OCI-LY3 (cell line): ENCODE measurements at regions not wholly inside any gene's neighbourhood (a gene's known extent, or its start where the extent isn't known, plus 50 kb on each side); places are given as distances from the start of the nearest gene placed in this dataset.

Experiments used
- CTCF ChIP-seq: fragments of 200-600, 300-600 bp; sonication (generic); IDR thresholded peaks from 2 replicates; pipeline ENCODE4 v1.5.1; 2014; ENCODE audit warnings: antibody characterized with exemption, low read length, low read depth
- EZH2phosphoT487 ChIP-seq: fragments of 200-600 bp; shearing (Covaris generic); IDR thresholded peaks from 2 replicates; pipeline ENCODE4 v1.6.1; 2018; ENCODE audit warnings: antibody characterized with exemption, mixed run types, low read depth

GRCh38 chr17:70648166-70648565 lies 478.8 kb downstream of the KCNJ2 start:
- TF ChIP-seq CTCF (no peak), EZH2phosphoT487 (no peak)
